ENCODE measurements at regions not wholly inside any gene's neighbourhood (a gene's known extent, or its start where the extent isn't known, plus 50 kb on each side); places are given as distances from the start of the nearest gene placed in this dataset.
"Not testable (repeated sequence)": the region's sequence is repeated elsewhere in the genome, so short reads cannot be mapped to it uniquely, and the experiment has no call there.

- no peaks in the 10 kb centered on the region for H3K36me3 Mint-ChIP-seq
- no peaks in the 10 kb centered on the region for H3K9me3 Mint-ChIP-seq
- H3K4me1 Mint-ChIP-seq, result no peaks in the 10 kb centered on the region
- no peak for DNase-seq
- H3K27me3 Mint-ChIP-seq, result peaks cover 26% of the 10 kb centered on the region
- H3K4me3 Mint-ChIP-seq, result no peak overlapping the region
- no peak overlapping the region for H3K27ac Mint-ChIP-seq
Observed at GRCh38 chrX:936979-937769, 275.3 kb downstream of the CRLF2 start.

- Mint-ChIP-seq H3K4me3 (no peak overlapping the region), H3K4me1 (no peaks in the 10 kb centered on the region), H3K27ac (no peak overlapping the region), H3K36me3 (no peaks in the 10 kb centered on the region), H3K9me3 (no peaks in the 10 kb centered on the region), H3K27me3 (no peaks in the 10 kb centered on the region)
- no peak for DNase-seq
Observed at GRCh38 chrX:933611-934010, 278.8 kb downstream of the CRLF2 start.

GRCh38 chrX:928606-929005 is 283.8 kb downstream of the CRLF2 start:
- no peaks in the 10 kb centered on the region for H3K4me1 Mint-ChIP-seq
- H3K36me3 Mint-ChIP-seq, result no peaks in the 10 kb centered on the region
- H3K9me3 Mint-ChIP-seq, result no peaks in the 10 kb centered on the region

GRCh38 chrX:926991-927390 is 285.5 kb downstream of the CRLF2 start:
- Mint-ChIP-seq H3K27ac (no peak overlapping the region), H3K4me3 (no peak overlapping the region), H3K4me1 (no peaks in the 10 kb centered on the region), H3K36me3 (no peaks in the 10 kb centered on the region), H3K9me3 (no peaks in the 10 kb centered on the region), H3K27me3 (no peaks in the 10 kb centered on the region)
- DNase-seq, result no peak

More at GRCh38 chrX:928606-929005, 283.8 kb downstream of the CRLF2 start:
- Mint-ChIP-seq H3K27me3 (no peaks in the 10 kb centered on the region), H3K4me3 (no peak overlapping the region), H3K27ac (no peak overlapping the region)
- no peak for DNase-seq

GRCh38 chrX:926070-926469 is 286.4 kb downstream of the CRLF2 start:
- H3K4me1 Mint-ChIP-seq, result no peaks in the 10 kb centered on the region
- DNase-seq, result no peak

GRCh38 chrX:925652-926061 is 286.8 kb downstream of the CRLF2 start:
- no peaks in the 10 kb centered on the region for H3K9me3 Mint-ChIP-seq
- H3K36me3 Mint-ChIP-seq, result no peaks in the 10 kb centered on the region
- no peaks in the 10 kb centered on the region for H3K4me1 Mint-ChIP-seq
- no peaks in the 10 kb centered on the region for H3K27me3 Mint-ChIP-seq
- H3K27ac Mint-ChIP-seq, result no peak overlapping the region
- no peak overlapping the region for H3K4me3 Mint-ChIP-seq
- DNase-seq, result no peak

More at GRCh38 chrX:926070-926469, 286.4 kb downstream of the CRLF2 start:
- Mint-ChIP-seq H3K27ac (no peak overlapping the region), H3K27me3 (no peaks in the 10 kb centered on the region), H3K4me3 (no peak overlapping the region), H3K9me3 (no peaks in the 10 kb centered on the region), H3K36me3 (no peaks in the 10 kb centered on the region)

GRCh38 chrX:925094-925493 is 287.4 kb downstream of the CRLF2 start:
- Mint-ChIP-seq H3K27me3 (no peaks in the 10 kb centered on the region), H3K36me3 (no peaks in the 10 kb centered on the region), H3K4me3 (no peak overlapping the region), H3K27ac (no peak overlapping the region), H3K9me3 (no peaks in the 10 kb centered on the region), H3K4me1 (no peaks in the 10 kb centered on the region)
- no peak for DNase-seq

- no peaks in the 10 kb centered on the region for H3K4me1 Mint-ChIP-seq
- no peak overlapping the region for H3K27ac Mint-ChIP-seq
- no peaks in the 10 kb centered on the region for H3K27me3 Mint-ChIP-seq
- no peak overlapping the region for H3K4me3 Mint-ChIP-seq
- no peaks in the 10 kb centered on the region for H3K36me3 Mint-ChIP-seq
- H3K9me3 Mint-ChIP-seq, result no peaks in the 10 kb centered on the region
- no peak for DNase-seq
Observed at GRCh38 chrX:924017-924416, 288.4 kb downstream of the CRLF2 start.

- Mint-ChIP-seq H3K4me3 (no peak overlapping the region), H3K36me3 (no peaks in the 10 kb centered on the region), H3K4me1 (no peaks in the 10 kb centered on the region), H3K27me3 (no peaks in the 10 kb centered on the region), H3K27ac (no peak overlapping the region), H3K9me3 (no peaks in the 10 kb centered on the region)
- no peak for DNase-seq
Observed at GRCh38 chrX:920234-920799, 289.7 kb downstream of the SHOX start.

GRCh38 chrX:916230-916599 is 285.6 kb downstream of the SHOX start:
- no peak overlapping the region for H3K27ac Mint-ChIP-seq
- no peaks in the 10 kb centered on the region for H3K4me1 Mint-ChIP-seq
- no peaks in the 10 kb centered on the region for H3K27me3 Mint-ChIP-seq
- DNase-seq, result no peak
- H3K9me3 Mint-ChIP-seq, result no peaks in the 10 kb centered on the region
- no peaks in the 10 kb centered on the region for H3K36me3 Mint-ChIP-seq
- no peak overlapping the region for H3K4me3 Mint-ChIP-seq

- H3K27me3 Mint-ChIP-seq, result no peaks in the 10 kb centered on the region
- H3K4me1 Mint-ChIP-seq, result no peaks in the 10 kb centered on the region
- no peaks in the 10 kb centered on the region for H3K9me3 Mint-ChIP-seq
- H3K4me3 Mint-ChIP-seq, result no peak overlapping the region
- no peak for DNase-seq
- H3K36me3 Mint-ChIP-seq, result no peaks in the 10 kb centered on the region
- no peak overlapping the region for H3K27ac Mint-ChIP-seq
Observed at GRCh38 chrX:915427-916229, 285.0 kb downstream of the SHOX start.

GRCh38 chrX:914206-914605 is 283.6 kb downstream of the SHOX start:
- DNase-seq, result no peak

GRCh38 chrX:912677-913076 is 282.1 kb downstream of the SHOX start:
- Mint-ChIP-seq H3K4me3 (no peak overlapping the region), H3K27me3 (no peaks in the 10 kb centered on the region), H3K36me3 (no peaks in the 10 kb centered on the region), H3K9me3 (no peaks in the 10 kb centered on the region), H3K4me1 (no peaks in the 10 kb centered on the region), H3K27ac (no peak overlapping the region)
- no peak for DNase-seq

More at GRCh38 chrX:914206-914605, 283.6 kb downstream of the SHOX start:
- Mint-ChIP-seq H3K36me3 (no peaks in the 10 kb centered on the region), H3K27me3 (no peaks in the 10 kb centered on the region), H3K4me1 (no peaks in the 10 kb centered on the region), H3K9me3 (no peaks in the 10 kb centered on the region), H3K4me3 (no peak overlapping the region), H3K27ac (no peak overlapping the region)

- DNase-seq, H3K27me3 Mint-ChIP-seq, H3K27ac Mint-ChIP-seq, H3K9me3 Mint-ChIP-seq, H3K4me3 Mint-ChIP-seq, H3K4me1 Mint-ChIP-seq, H3K36me3 Mint-ChIP-seq: not testable (repeated sequence)
Observed at GRCh38 chrX:909068-909467, 278.5 kb downstream of the SHOX start.

- DNase-seq, result no peak
- no peaks in the 10 kb centered on the region for H3K4me1 Mint-ChIP-seq
- H3K36me3 Mint-ChIP-seq, result no peaks in the 10 kb centered on the region
- no peak overlapping the region for H3K4me3 Mint-ChIP-seq
- H3K27me3 Mint-ChIP-seq, result peaks cover 5% of the 10 kb centered on the region
- no peak overlapping the region for H3K27ac Mint-ChIP-seq
- H3K9me3 Mint-ChIP-seq, result peaks cover 6% of the 10 kb centered on the region
Observed at GRCh38 chrX:906586-906985, 276.0 kb downstream of the SHOX start.

Measured in activated naive CD8-positive, alpha-beta T cell treated with anti-CD3 and anti-CD28 coated beads for 36 hours (primary cell).